HG03457 (cell line): ENCODE measurements at regions not wholly inside any gene's neighbourhood (a gene's known extent, or its start where the extent isn't known, plus 50 kb on each side); places are given as distances from the start of the nearest gene placed in this dataset.

Experiments used
- ATAC-seq: cut with Tn5 transposase; IDR thresholded peaks from one replicate; pipeline ENCODE4 v1.9.1; 2021; ENCODE audit warnings: moderate number of reproducible peaks; ENCODE audit not compliant: unreplicated experiment

- no peak for ATAC-seq
These were observed 82.4 kb upstream of the ADRA1B start for GRCh38 chr5:159833846-159834245.

- no peak for ATAC-seq
These were observed 80.7 kb upstream of the ADRA1B start for GRCh38 chr5:159835548-159835947.

GRCh38 chr5:159836691-159837090, 79.6 kb upstream of the ADRA1B start:
- no peak for ATAC-seq

GRCh38 chr5:159837860-159838259, 78.4 kb upstream of the ADRA1B start:
- ATAC-seq: no peak

GRCh38 chr5:159838551-159839222, 77.6 kb upstream of the ADRA1B start:
- ATAC-seq: no peak

- no peak for ATAC-seq
These were observed 71.8 kb upstream of the ADRA1B start for GRCh38 chr5:159844267-159845121.

- ATAC-seq: no peak
These were observed 66.7 kb upstream of the ADRA1B start for GRCh38 chr5:159849437-159850083.

- ATAC-seq: no peak
These were observed 66.1 kb upstream of the ADRA1B start for GRCh38 chr5:159850160-159850559.

GRCh38 chr5:159851053-159851452, 65.2 kb upstream of the ADRA1B start:
- ATAC-seq: no peak

- ATAC-seq: no peak
These were observed 61.4 kb upstream of the ADRA1B start for GRCh38 chr5:159854916-159855315.

GRCh38 chr5:159855476-159856191, 60.6 kb upstream of the ADRA1B start:
- no peak for ATAC-seq

GRCh38 chr5:159858871-159859270, 57.4 kb upstream of the ADRA1B start:
- no peak for ATAC-seq

- no peak for ATAC-seq
These were observed 55.2 kb upstream of the ADRA1B start for GRCh38 chr5:159861086-159861485.

GRCh38 chr5:159864885-159865691, 51.2 kb upstream of the ADRA1B start:
- ATAC-seq: peak; percentile 76

GRCh38 chr5:159866093-159866492, 50.2 kb upstream of the ADRA1B start:
- ATAC-seq: no peak
